ENCODE measurements at regions not wholly inside any gene's neighbourhood (a gene's known extent, or its start where the extent isn't known, plus 50 kb on each side); places are given as distances from the start of the nearest gene placed in this dataset.

DNA sequence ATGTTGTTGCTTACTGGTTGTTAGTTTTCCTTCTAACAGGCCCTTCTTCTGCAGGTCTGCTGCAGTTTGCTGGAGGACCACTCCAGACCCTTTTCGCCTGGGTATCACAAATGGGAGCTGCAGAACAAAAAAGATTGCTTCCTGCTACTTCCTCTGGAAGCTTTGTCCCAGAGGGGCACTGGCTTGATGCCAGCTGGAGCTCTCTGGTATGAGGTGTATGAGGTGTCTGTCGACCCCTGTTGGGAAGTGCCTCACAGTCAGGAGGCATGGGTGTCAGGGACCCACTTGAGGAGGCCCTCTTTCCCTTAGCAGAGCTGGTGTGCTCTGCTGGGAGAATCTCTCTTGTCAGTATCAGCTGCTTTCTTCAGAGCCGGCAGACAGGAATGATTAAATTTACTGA, 127.4 kb upstream of the EDA2R start:
- Histone ChIP-seq H4K20me1 (replicated peaks; ENCODE audit: control insufficient read depth, extremely low read depth, insufficient read depth, low read length) (no peaks in the 10 kb centered on the region), H3K4me2 (ENCODE audit: insufficient read depth, low read length) (no peak overlapping the region), H3K4me3 (replicated peaks in 1 of 3; ENCODE audit: insufficient read depth in 1 of 3, low read depth in 1 of 3, low read length in 3 of 3) (no peak overlapping the region), H3K9me3 (replicated peaks; ENCODE audit: control insufficient read depth, insufficient read depth, low read length) (no peaks in the 10 kb centered on the region), H3K9ac (replicated peaks; ENCODE audit: extremely low read depth, insufficient read depth, low read length) (no peak overlapping the region), H3K4me1 (ENCODE audit: control insufficient read depth, extremely low read depth, insufficient read depth, low read length) (no peaks in the 10 kb centered on the region), H3K79me2 (ENCODE audit: control insufficient read depth, insufficient read depth, low read length) (no peaks in the 10 kb centered on the region), H2AFZ (ENCODE audit: low read depth, low read length) (no peak overlapping the region), H3K9me1 (replicated peaks; ENCODE audit: control insufficient read depth, extremely low read depth, insufficient read depth, low read length) (no peaks in the 10 kb centered on the region), H3K27me3 (ENCODE audit: control insufficient read depth in 2 of 2, insufficient read depth in 2 of 2, low read length in 2 of 2) (no peaks in the 10 kb centered on the region), H3K36me3 (ENCODE audit: control insufficient read depth in 2 of 2, extremely low read depth in 1 of 2, insufficient read depth in 2 of 2, low read length in 2 of 2) (no peaks in the 10 kb centered on the region), H3K27ac (ENCODE audit: insufficient read depth, low read depth, low read length) (no peak overlapping the region)
- BruUV-seq (replicated peaks) = no TSS peak
- no peak for TF ChIP-seq GATA2 (IDR thresholded peaks at IDR 0.05; ENCODE audit: insufficient read depth, insufficient read length, low read depth, low read length)
- TF ChIP-seq JUN (IDR thresholded peaks at IDR 0.05; ENCODE audit: borderline replicate concordance, insufficient read depth, insufficient read length, low read depth) = no peak
- intact Hi-C loops (cut with micrococcal nuclease) (no loop called here), dilution Hi-C loops (cut with MboI; ENCODE audit: extremely low pct_ligation_motif_present, low sequenced_read_pairs) (no loop called here)
- CTCF ChIA-PET = no interaction called here
- DNase-seq (ENCODE audit: low read depth, low spot score) (no peak), FAIRE-seq (no peak)
- POLR2A ChIA-PET = no interaction called here

DNA sequence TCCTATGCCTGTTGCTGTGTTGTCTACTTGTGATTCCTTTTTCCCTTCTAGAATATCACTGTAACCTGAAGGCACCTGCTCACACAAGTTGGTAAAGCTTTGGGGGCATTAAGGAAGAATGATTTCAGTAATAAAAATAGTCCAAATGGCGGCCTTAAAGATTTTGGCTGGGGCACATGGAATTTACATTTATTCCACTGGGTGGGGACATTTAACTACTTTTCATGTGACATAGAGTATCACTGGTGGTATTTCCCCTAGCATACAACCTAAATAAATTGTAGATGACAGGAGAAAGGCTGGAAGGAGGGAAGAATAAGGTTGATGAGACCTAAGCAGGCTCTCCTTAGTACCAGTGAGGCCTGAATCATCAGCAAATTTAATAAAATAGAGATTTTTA, 121.8 kb upstream of the EDA2R start:
- H3K9me3 ChIP-seq (replicated peaks; ENCODE audit: control insufficient read depth, insufficient read depth, low read length) = no peaks in the 10 kb centered on the region
- CTCF ChIA-PET = no interaction called here
- no peak overlapping the region for H3K27ac ChIP-seq (ENCODE audit: insufficient read depth, low read depth, low read length)
- no peak overlapping the region for H3K9ac ChIP-seq (replicated peaks; ENCODE audit: extremely low read depth, insufficient read depth, low read length)
- no peaks in the 10 kb centered on the region for H3K36me3 ChIP-seq (ENCODE audit: control insufficient read depth in 2 of 2, extremely low read depth in 1 of 2, insufficient read depth in 2 of 2, low read length in 2 of 2)
- no peaks in the 10 kb centered on the region for H3K79me2 ChIP-seq (ENCODE audit: control insufficient read depth, insufficient read depth, low read length)
- H3K27me3 ChIP-seq (ENCODE audit: control insufficient read depth in 2 of 2, insufficient read depth in 2 of 2, low read length in 2 of 2) = no peaks in the 10 kb centered on the region
- intact Hi-C loops (cut with micrococcal nuclease) = loop anchor here (5.0 kb wide), 1 partner anchor 1022 kb away; no protein-coding TSS in a partner anchor
- H3K4me2 ChIP-seq (ENCODE audit: insufficient read depth, low read length) = no peak overlapping the region
- no peaks in the 10 kb centered on the region for H3K4me1 ChIP-seq (ENCODE audit: control insufficient read depth, extremely low read depth, insufficient read depth, low read length)
- BruUV-seq (replicated peaks) = no TSS peak
- dilution Hi-C loops (cut with MboI; ENCODE audit: extremely low pct_ligation_motif_present, low sequenced_read_pairs) = no loop called here
- POLR2A ChIA-PET = no interaction called here
- H2AFZ ChIP-seq (ENCODE audit: low read depth, low read length) = no peak overlapping the region
- no peak for FAIRE-seq
- no peak for TF ChIP-seq EZH2 (IDR thresholded peaks at IDR 0.05; ENCODE audit: borderline replicate concordance, low read depth, low read length, severe bottlenecking)
- no peak for TF ChIP-seq GATA2 (IDR thresholded peaks at IDR 0.05; ENCODE audit: insufficient read depth, insufficient read length, low read depth, low read length)
- no peak for TF ChIP-seq JUN (IDR thresholded peaks at IDR 0.05; ENCODE audit: borderline replicate concordance, insufficient read depth, insufficient read length, low read depth)
- TF ChIP-seq, protein P1, sequence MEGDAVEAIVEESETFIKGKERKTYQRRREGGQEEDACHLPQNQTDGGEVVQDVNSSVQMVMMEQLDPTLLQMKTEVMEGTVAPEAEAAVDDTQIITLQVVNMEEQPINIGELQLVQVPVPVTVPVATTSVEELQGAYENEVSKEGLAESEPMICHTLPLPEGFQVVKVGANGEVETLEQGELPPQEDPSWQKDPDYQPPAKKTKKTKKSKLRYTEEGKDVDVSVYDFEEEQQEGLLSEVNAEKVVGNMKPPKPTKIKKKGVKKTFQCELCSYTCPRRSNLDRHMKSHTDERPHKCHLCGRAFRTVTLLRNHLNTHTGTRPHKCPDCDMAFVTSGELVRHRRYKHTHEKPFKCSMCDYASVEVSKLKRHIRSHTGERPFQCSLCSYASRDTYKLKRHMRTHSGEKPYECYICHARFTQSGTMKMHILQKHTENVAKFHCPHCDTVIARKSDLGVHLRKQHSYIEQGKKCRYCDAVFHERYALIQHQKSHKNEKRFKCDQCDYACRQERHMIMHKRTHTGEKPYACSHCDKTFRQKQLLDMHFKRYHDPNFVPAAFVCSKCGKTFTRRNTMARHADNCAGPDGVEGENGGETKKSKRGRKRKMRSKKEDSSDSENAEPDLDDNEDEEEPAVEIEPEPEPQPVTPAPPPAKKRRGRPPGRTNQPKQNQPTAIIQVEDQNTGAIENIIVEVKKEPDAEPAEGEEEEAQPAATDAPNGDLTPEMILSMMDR (IDR thresholded peaks at IDR 0.05; ENCODE audit: extremely low read depth in 1 of 2, insufficient read depth in 1 of 2, low read depth in 1 of 2, low read length in 2 of 2) = no peak
- no peak for TF ChIP-seq MYC (IDR thresholded peaks at IDR 0.05; ENCODE audit: low read depth, low read length)
- no peak for TF ChIP-seq POLR2A (IDR thresholded peaks at IDR 0.05; ENCODE audit: low read depth, low read length)
- TF ChIP-seq POLR2AphosphoS5 (IDR thresholded peaks at IDR 0.05; ENCODE audit: insufficient read depth, low read depth, low read length) = no peak
- TF ChIP-seq FOS (IDR thresholded peaks at IDR 0.05; ENCODE audit: borderline replicate concordance, insufficient read depth, low read length) = no peak
- TF ChIP-seq, protein P2, sequence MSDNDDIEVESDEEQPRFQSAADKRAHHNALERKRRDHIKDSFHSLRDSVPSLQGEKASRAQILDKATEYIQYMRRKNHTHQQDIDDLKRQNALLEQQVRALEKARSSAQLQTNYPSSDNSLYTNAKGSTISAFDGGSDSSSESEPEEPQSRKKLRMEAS (IDR thresholded peaks at IDR 0.05; ENCODE audit: insufficient read depth, insufficient read length) = no peak
- DNase-seq (ENCODE audit: low read depth, low spot score) = peak; percentile 0
- H4K20me1 ChIP-seq (replicated peaks; ENCODE audit: control insufficient read depth, extremely low read depth, insufficient read depth, low read length) = no peaks in the 10 kb centered on the region
- H3K9me1 ChIP-seq (replicated peaks; ENCODE audit: control insufficient read depth, extremely low read depth, insufficient read depth, low read length) = no peaks in the 10 kb centered on the region
- no peak overlapping the region for H3K4me3 ChIP-seq (replicated peaks in 1 of 3; ENCODE audit: insufficient read depth in 1 of 3, low read depth in 1 of 3, low read length in 3 of 3)
